ENCODE measurements at regions not wholly inside any gene's neighbourhood (a gene's known extent, or its start where the extent isn't known, plus 50 kb on each side); places are given as distances from the start of the nearest gene placed in this dataset.

DNA sequence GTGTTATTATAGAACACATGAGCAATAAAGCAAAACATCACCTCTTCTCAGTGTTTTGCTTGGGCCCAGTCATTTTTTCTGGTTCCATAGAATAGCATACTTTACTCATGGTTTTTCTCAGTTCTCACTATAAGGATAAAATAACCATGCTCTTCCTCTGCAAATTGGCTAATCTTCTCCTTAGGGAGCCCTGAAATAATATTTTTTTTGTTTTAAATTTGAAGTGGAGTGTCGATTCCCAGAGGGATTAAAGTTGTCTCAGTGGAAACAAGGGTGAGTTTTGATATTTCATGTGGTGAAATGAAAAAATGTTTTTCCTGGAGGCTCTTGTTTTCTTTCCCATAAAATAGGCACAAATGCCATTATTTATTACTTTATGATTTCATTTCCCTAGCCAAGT is 127.3 kb downstream of the NOC3L start:
- TF ChIP-seq TAF1 (IDR thresholded peaks at IDR 0.05; ENCODE audit: low read depth, low read length) (no peak), POLR2A (IDR thresholded peaks at IDR 0.05; ENCODE audit: low read depth, low read length) (no peak), POU2F2 (IDR thresholded peaks at IDR 0.05; ENCODE audit: low read depth, low read length) (no peak), POLR2AphosphoS5 (IDR thresholded peaks at IDR 0.05; ENCODE audit: low read depth, low read length) (no peak), SPI1 (IDR thresholded peaks at IDR 0.05; ENCODE audit: low read depth, low read length) (no peak)

Measured in GM12891 (cell line).